Upper lobe of right lung (tissue), 1 donor: ENCODE measurements at regions not wholly inside any gene's neighbourhood (a gene's known extent, or its start where the extent isn't known, plus 50 kb on each side); places are given as distances from the start of the nearest gene placed in this dataset.

Source experiments
- ATAC-seq: fragments of 200-7000 bp; cut with Tn5 transposase; one replicate; pipeline ENCODE4 v1.9.1; 2020; ENCODE audit warnings: mild to moderate bottlenecking, moderate library complexity
- DNase-seq: peaks from one replicate; pipeline ENCODE4 v3.0.0-alpha.2; 2020
- H3K27ac ChIP-seq: fragments of 200-600 bp; one replicate; pipeline ENCODE4 v1.8.0; 2022
- H3K27me3 ChIP-seq: fragments of 200-600 bp; one replicate; pipeline ENCODE4 v1.8.0; 2022; ENCODE audit warnings: mild to moderate bottlenecking
- H3K36me3 ChIP-seq: fragments of 200-600 bp; one replicate; pipeline ENCODE4 v1.8.0; 2022
- H3K4me1 ChIP-seq: fragments of 200-600 bp; one replicate; pipeline ENCODE4 v1.8.0; 2022
- H3K4me3 ChIP-seq: fragments of 200-600 bp; one replicate; pipeline ENCODE4 v1.8.0; 2022; ENCODE audit warnings: mild to moderate bottlenecking
- H3K9me3 ChIP-seq: fragments of 200-600 bp; one replicate; pipeline ENCODE4 v1.8.0; 2022
- intact Hi-C: fragments of 100-400 bp; cut with DNase I; formaldehyde crosslinking; loops from one replicate; pipeline ENCODE4 v1.11.0; 2022
- TF ChIP-seq, protein P1 (sequence below): fragments of 200-600 bp; IDR thresholded peaks from one replicate; pipeline ENCODE4 v1.8.0; 2022; ENCODE audit warnings: antibody characterized with exemption
- donor health status: DM: no; HTN: yes; CAD: no; lungs with severe emphysema.

DNA sequence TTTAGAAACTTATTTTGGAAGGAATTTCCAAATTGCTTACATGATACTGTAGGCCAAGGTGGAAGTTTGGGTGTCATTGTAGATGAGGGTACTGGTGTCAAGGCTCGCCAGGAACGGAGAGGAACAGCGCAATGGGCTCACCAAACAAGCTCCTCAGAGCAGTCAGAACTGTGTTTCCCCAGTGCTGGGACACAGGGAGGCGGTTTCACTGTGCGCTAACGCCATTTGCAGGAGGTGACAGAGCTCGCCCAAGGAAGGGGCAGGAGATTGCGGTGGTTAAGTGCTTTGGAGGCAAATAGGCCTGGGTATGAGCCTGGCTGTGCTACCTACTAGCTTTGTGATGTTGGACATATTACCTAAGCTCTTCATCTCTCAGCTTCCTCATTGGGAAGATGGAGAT is 57.3 kb downstream of the HHEX start:
- Histone ChIP-seq H3K4me1 (no peaks in the 10 kb centered on the region), H3K4me3 (no peak overlapping the region), H3K9me3 (no peaks in the 10 kb centered on the region), H3K27ac (no peak overlapping the region), H3K27me3 (no peaks in the 10 kb centered on the region), H3K36me3 (no peaks in the 10 kb centered on the region)
- intact Hi-C loops: no loop called here
- ATAC-seq: no peak
- no peak for DNase-seq
- TF ChIP-seq, protein P1, sequence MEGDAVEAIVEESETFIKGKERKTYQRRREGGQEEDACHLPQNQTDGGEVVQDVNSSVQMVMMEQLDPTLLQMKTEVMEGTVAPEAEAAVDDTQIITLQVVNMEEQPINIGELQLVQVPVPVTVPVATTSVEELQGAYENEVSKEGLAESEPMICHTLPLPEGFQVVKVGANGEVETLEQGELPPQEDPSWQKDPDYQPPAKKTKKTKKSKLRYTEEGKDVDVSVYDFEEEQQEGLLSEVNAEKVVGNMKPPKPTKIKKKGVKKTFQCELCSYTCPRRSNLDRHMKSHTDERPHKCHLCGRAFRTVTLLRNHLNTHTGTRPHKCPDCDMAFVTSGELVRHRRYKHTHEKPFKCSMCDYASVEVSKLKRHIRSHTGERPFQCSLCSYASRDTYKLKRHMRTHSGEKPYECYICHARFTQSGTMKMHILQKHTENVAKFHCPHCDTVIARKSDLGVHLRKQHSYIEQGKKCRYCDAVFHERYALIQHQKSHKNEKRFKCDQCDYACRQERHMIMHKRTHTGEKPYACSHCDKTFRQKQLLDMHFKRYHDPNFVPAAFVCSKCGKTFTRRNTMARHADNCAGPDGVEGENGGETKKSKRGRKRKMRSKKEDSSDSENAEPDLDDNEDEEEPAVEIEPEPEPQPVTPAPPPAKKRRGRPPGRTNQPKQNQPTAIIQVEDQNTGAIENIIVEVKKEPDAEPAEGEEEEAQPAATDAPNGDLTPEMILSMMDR: no peak

DNA sequence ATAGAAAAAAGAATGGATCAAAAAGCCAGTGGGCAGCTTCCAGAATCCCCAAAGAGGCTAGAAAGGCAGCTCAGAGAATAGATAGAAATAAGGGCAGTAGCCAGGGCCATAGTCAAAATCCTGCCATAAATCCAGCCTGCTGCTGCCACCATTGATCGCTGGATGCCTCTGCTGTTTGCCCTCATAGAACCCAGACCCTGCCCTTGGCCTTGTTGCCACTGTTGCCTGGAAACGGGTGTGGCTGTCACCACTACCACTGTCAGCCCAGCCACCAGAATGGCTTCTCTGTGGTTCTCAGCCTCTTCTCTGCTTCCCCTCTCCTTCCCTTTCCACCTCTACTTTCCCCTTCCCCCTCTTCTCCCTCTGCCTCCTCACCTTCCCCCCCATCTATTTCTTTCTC is 57.8 kb downstream of the HHEX start:
- H3K4me3 ChIP-seq: no peak overlapping the region
- intact Hi-C loops: no loop called here
- H3K27me3 ChIP-seq: no peaks in the 10 kb centered on the region
- no peaks in the 10 kb centered on the region for H3K36me3 ChIP-seq
- H3K27ac ChIP-seq: no peak overlapping the region
- no peak for DNase-seq
- peak; percentile 67 for ATAC-seq
- no peaks in the 10 kb centered on the region for H3K9me3 ChIP-seq
- TF ChIP-seq, protein P1: no peak
- no peaks in the 10 kb centered on the region for H3K4me1 ChIP-seq

GRCh38 chr10:92750791-92751533 is 61.2 kb downstream of the HHEX start:
- H3K4me1 ChIP-seq: peaks cover 3% of the 10 kb centered on the region
- ATAC-seq: peak; percentile 62
- no peak overlapping the region for H3K4me3 ChIP-seq
- H3K36me3 ChIP-seq: no peaks in the 10 kb centered on the region
- H3K27me3 ChIP-seq: no peaks in the 10 kb centered on the region
- TF ChIP-seq, protein P1: no peak
- intact Hi-C loops: no loop called here
- no peak overlapping the region for H3K27ac ChIP-seq
- no peak for DNase-seq
- H3K9me3 ChIP-seq: no peaks in the 10 kb centered on the region

DNA sequence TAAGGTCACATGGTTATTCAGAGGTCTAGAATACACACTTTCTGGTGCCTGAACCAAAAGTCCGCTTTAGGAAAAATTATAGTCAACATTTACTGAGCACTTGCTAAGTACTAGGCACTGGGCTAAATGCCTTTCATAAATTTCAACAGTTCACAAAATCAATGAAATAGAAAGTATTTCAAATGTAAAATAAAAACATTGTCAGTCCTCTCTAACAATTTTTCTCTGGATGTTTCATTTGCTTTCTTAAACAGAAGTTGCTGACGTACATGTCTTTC is 61.7 kb downstream of the HHEX start:
- no peak for ATAC-seq
- intact Hi-C loops: no loop called here
- Histone ChIP-seq H3K4me1 (peaks cover 7% of the 10 kb centered on the region), H3K9me3 (no peaks in the 10 kb centered on the region), H3K27me3 (no peaks in the 10 kb centered on the region), H3K4me3 (no peak overlapping the region), H3K36me3 (no peaks in the 10 kb centered on the region), H3K27ac (no peak overlapping the region)
- TF ChIP-seq, protein P1: no peak
- DNase-seq: no peak

GRCh38 chr10:92751827-92752226 is 62.1 kb downstream of the HHEX start:
- intact Hi-C loops: no loop called here
- no peaks in the 10 kb centered on the region for H3K9me3 ChIP-seq
- no peak for DNase-seq
- no peaks in the 10 kb centered on the region for H3K27me3 ChIP-seq
- no peaks in the 10 kb centered on the region for H3K36me3 ChIP-seq
- H3K4me3 ChIP-seq: no peak overlapping the region
- ATAC-seq: no peak
- no peak overlapping the region for H3K27ac ChIP-seq
- peaks cover 11% of the 10 kb centered on the region for H3K4me1 ChIP-seq
- TF ChIP-seq, protein P1: no peak

DNA sequence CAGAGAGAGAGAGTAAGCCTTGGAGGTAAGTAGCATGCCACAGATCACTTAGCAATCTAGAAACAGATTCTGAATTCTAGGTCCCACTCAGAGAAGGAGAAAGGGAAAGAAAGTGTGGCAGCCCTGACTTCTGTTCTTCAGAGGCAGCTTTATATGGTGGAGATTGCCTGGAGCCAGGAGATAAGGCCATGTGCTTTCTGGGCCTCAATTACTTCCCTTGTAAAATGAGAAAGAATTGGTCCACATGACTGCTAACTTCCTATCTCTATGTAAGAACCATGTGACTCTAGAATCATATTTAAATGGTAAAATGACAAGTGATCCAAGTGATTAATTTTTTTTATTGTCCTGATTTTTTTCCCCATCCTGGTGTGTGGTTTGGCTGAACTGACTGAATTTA is 64.1 kb downstream of the HHEX start:
- Histone ChIP-seq H3K4me1 (peaks cover 24% of the 10 kb centered on the region), H3K9me3 (no peaks in the 10 kb centered on the region), H3K27ac (no peak overlapping the region), H3K4me3 (no peak overlapping the region), H3K27me3 (no peaks in the 10 kb centered on the region), H3K36me3 (no peaks in the 10 kb centered on the region)
- no peak for DNase-seq
- TF ChIP-seq, protein P1: no peak
- intact Hi-C loops: no loop called here
- ATAC-seq: no peak
